WTC11 (cell line): ENCODE measurements at regions not wholly inside any gene's neighbourhood (a gene's known extent, or its start where the extent isn't known, plus 50 kb on each side); places are given as distances from the start of the nearest gene placed in this dataset.

Experiments
- ATAC-seq: fragments of 200-7000 bp; cut with Tn5 transposase; 2 replicates; pipeline ENCODE4 v1.10.0; 2021; ENCODE audit warnings: mild to moderate bottlenecking, moderate library complexity
- CTCF ChIA-PET: fragments of 300-600 bp; sonication (Branson Sonifier 250); formaldehyde crosslinking; loops from one replicate; lab custom pipeline; 2021; ENCODE audit warnings: antibody characterized with exemption; lab: Charles Lee
- POLR2A ChIA-PET: fragments of 350-600 bp; sonication (Branson Sonifier 250); formaldehyde crosslinking; loops from one replicate; lab custom pipeline; 2021; ENCODE audit warnings: antibody characterized with exemption; lab: Charles Lee
- DNase-seq: peaks from one replicate; pipeline ENCODE4 v3.0.0; 2021; ENCODE audit warnings: low spot score
- H3K27ac Mint-ChIP-seq: 2 replicates; pipeline ENCODE4 v1.8.0; 2021; ENCODE audit warnings: mixed read lengths
- H3K27me3 Mint-ChIP-seq: 2 replicates; pipeline ENCODE4 v1.8.0; 2021; ENCODE audit warnings: low read depth, mild to moderate bottlenecking, moderate library complexity, mixed read lengths
- H3K36me3 Mint-ChIP-seq: 2 replicates; pipeline ENCODE4 v1.8.0; 2021; ENCODE audit warnings: mixed read lengths
- H3K4me1 Mint-ChIP-seq: 2 replicates; pipeline ENCODE4 v1.8.0; 2022; ENCODE audit warnings: mixed read lengths
- H3K4me3 Mint-ChIP-seq: 2 replicates; pipeline ENCODE4 v1.8.0; 2021; ENCODE audit warnings: mild to moderate bottlenecking, moderate library complexity, mixed read lengths
- H3K9me3 Mint-ChIP-seq: 2 replicates; pipeline ENCODE4 v1.8.0; 2021; ENCODE audit warnings: mixed read lengths
- ATF1 ChIP-seq: sonication (generic); formaldehyde crosslinking; IDR thresholded peaks from 2 replicates; pipeline ENCODE4 v1.8.1; 2023; ENCODE audit warnings: mild to moderate bottlenecking, moderate library complexity, missing genetic modification reagents
- ATF3 ChIP-seq: sonication (generic); formaldehyde crosslinking; conservative IDR thresholded peaks from 2 replicates; pipeline ENCODE4 v1.8.1; 2022; ENCODE audit warnings: mild to moderate bottlenecking, missing genetic modification reagents
- CTCF ChIP-seq: fragments of 200-600 bp; IDR thresholded peaks from 2 replicates; pipeline ENCODE4 v1.8.0; 2022; ENCODE audit warnings: antibody characterized with exemption
- E2F4 ChIP-seq: sonication (generic); formaldehyde crosslinking; IDR thresholded peaks from 2 replicates; pipeline ENCODE4 v1.8.1; 2022; ENCODE audit warnings: low read depth, mild to moderate bottlenecking, moderate library complexity, missing genetic modification reagents, borderline replicate concordance
- E2F5 ChIP-seq: sonication (generic); formaldehyde crosslinking; IDR thresholded peaks from 2 replicates; pipeline ENCODE4 v1.8.1; 2022; ENCODE audit warnings: mild to moderate bottlenecking, moderate library complexity, missing genetic modification reagents
- ELF4 ChIP-seq: sonication (generic); formaldehyde crosslinking; IDR thresholded peaks from 2 replicates; pipeline ENCODE4 v1.8.1; 2022; ENCODE audit warnings: low read depth, mild to moderate bottlenecking, moderate library complexity, missing genetic modification reagents
- FOXK1 ChIP-seq: sonication (generic); formaldehyde crosslinking; IDR thresholded peaks from 2 replicates; pipeline ENCODE4 v1.8.0; 2022; ENCODE audit warnings: mild to moderate bottlenecking, moderate library complexity, missing genetic modification reagents
- FOXP4 ChIP-seq: sonication (generic); formaldehyde crosslinking; IDR thresholded peaks from 2 replicates; pipeline ENCODE4 v1.8.0; 2022; ENCODE audit warnings: mild to moderate bottlenecking, missing genetic modification reagents
- IRF2 ChIP-seq: sonication (generic); formaldehyde crosslinking; IDR thresholded peaks from 2 replicates; pipeline ENCODE4 v1.8.0; 2022; ENCODE audit warnings: low read depth, missing genetic modification reagents, borderline replicate concordance
- MAX ChIP-seq: sonication (generic); formaldehyde crosslinking; IDR thresholded peaks from 2 replicates; pipeline ENCODE4 v1.8.0; 2022; ENCODE audit warnings: mild to moderate bottlenecking, missing genetic modification reagents
- MLX ChIP-seq: sonication (generic); formaldehyde crosslinking; IDR thresholded peaks from 2 replicates; pipeline ENCODE4 v1.8.1; 2023; ENCODE audit warnings: mild to moderate bottlenecking, missing genetic modification reagents, moderate library complexity
- MYBL2 ChIP-seq: sonication (generic); formaldehyde crosslinking; IDR thresholded peaks from 2 replicates; pipeline ENCODE4 v1.8.1; 2023; ENCODE audit warnings: mild to moderate bottlenecking, moderate library complexity, missing genetic modification reagents
- NFE2L1 ChIP-seq: sonication (generic); formaldehyde crosslinking; IDR thresholded peaks from 2 replicates; pipeline ENCODE4 v1.8.1; 2023; ENCODE audit warnings: missing genetic modification reagents
- NFYB ChIP-seq: sonication (generic); formaldehyde crosslinking; conservative IDR thresholded peaks from 2 replicates; pipeline ENCODE4 v1.8.0; 2022; ENCODE audit warnings: low read depth, missing genetic modification reagents
- NR1H2 ChIP-seq: sonication (generic); formaldehyde crosslinking; IDR thresholded peaks from 2 replicates; pipeline ENCODE4 v1.9.0; 2021; ENCODE audit warnings: mild to moderate bottlenecking, moderate library complexity, missing genetic modification reagents
- RELA ChIP-seq: sonication (generic); formaldehyde crosslinking; IDR thresholded peaks from 2 replicates; pipeline ENCODE4 v1.8.1; 2022; ENCODE audit warnings: missing genetic modification reagents, mild to moderate bottlenecking, borderline replicate concordance
- SOX15 ChIP-seq: fragments of 250-450 bp; sonication (Bioruptor Pico); IDR thresholded peaks from 2 replicates; pipeline ENCODE4 v1.9.0; 2021; ENCODE audit warnings: mild to moderate bottlenecking
- SP1 ChIP-seq: sonication (generic); formaldehyde crosslinking; conservative IDR thresholded peaks from 2 replicates; pipeline ENCODE4 v1.8.1; 2022; ENCODE audit warnings: missing genetic modification reagents
- TP53 ChIP-seq: sonication (generic); formaldehyde crosslinking; IDR thresholded peaks from 2 replicates; pipeline ENCODE4 v1.8.1; 2023; ENCODE audit warnings: mild to moderate bottlenecking, missing genetic modification reagents
- ZBTB21 ChIP-seq: sonication (generic); formaldehyde crosslinking; IDR thresholded peaks from 2 replicates; pipeline ENCODE4 v1.8.1; 2023; ENCODE audit warnings: mild to moderate bottlenecking, missing genetic modification reagents, borderline replicate concordance
- ZNF138 ChIP-seq: sonication (generic); formaldehyde crosslinking; conservative IDR thresholded peaks from 2 replicates; pipeline ENCODE4 v1.8.1; 2022; ENCODE audit warnings: mild to moderate bottlenecking, moderate library complexity, missing genetic modification reagents
- ZNF232 ChIP-seq: sonication (generic); formaldehyde crosslinking; IDR thresholded peaks from 2 replicates; pipeline ENCODE4 v1.8.0; 2022; ENCODE audit warnings: mild to moderate bottlenecking, missing genetic modification reagents
- ZNF317 ChIP-seq: sonication (generic); formaldehyde crosslinking; IDR thresholded peaks from 2 replicates; pipeline ENCODE4 v1.8.1; 2023; ENCODE audit warnings: low read depth, mild to moderate bottlenecking, moderate library complexity, missing genetic modification reagents, borderline replicate concordance
- ZNF671 ChIP-seq: fragments of 250-450 bp; sonication (Bioruptor Pico); IDR thresholded peaks from 2 replicates; pipeline ENCODE4 v1.8.0; 2021; ENCODE audit warnings: mild to moderate bottlenecking

GRCh38 chr10:31606841-31607240 is 287.8 kb downstream of the ZEB1 start:
- Mint-ChIP-seq H3K4me1 (peaks cover 9% of the 10 kb centered on the region), H3K36me3 (no peaks in the 10 kb centered on the region), H3K27me3 (peaks cover 6% of the 10 kb centered on the region), H3K27ac (no peak overlapping the region), H3K4me3 (no peak overlapping the region), H3K9me3 (no peaks in the 10 kb centered on the region)
- CTCF ChIA-PET = interaction anchor here (1.6 kb wide), 1 partner anchor 13 kb away, joined by 5 read pairs; no protein-coding TSS in a partner anchor
- no peak for DNase-seq
- TF ChIP-seq FOXK1 (CRISPR knock-in tag) = no peak
- TF ChIP-seq NR1H2 (CRISPR knock-in tag) = no peak
- no peak for TF ChIP-seq SOX15 (CRISPR knock-in tag)
- TF ChIP-seq ATF1 (CRISPR knock-in tag) = no peak
- TF ChIP-seq MAX = no peak
- no peak for TF ChIP-seq TP53 (CRISPR knock-in tag)
- no peak for TF ChIP-seq IRF2 (CRISPR knock-in tag)
- no peak for TF ChIP-seq NFE2L1 (CRISPR knock-in tag)
- no peak for TF ChIP-seq SP1 (CRISPR knock-in tag)
- TF ChIP-seq ZNF671 (CRISPR knock-in tag) = no peak
- TF ChIP-seq NFYB = no peak
- no peak for TF ChIP-seq ZNF138 (CRISPR knock-in tag)
- TF ChIP-seq, all 79 proteins: peak for 0
- no peak for ATAC-seq
- POLR2A ChIA-PET = no interaction called here

GRCh38 chr10:31605861-31606525 is 287.0 kb downstream of the ZEB1 start:
- peaks cover 11% of the 10 kb centered on the region for H3K27me3 Mint-ChIP-seq
- peaks cover 9% of the 10 kb centered on the region for H3K4me1 Mint-ChIP-seq
- DNase-seq (no peak), ATAC-seq (no peak)
- no peaks in the 10 kb centered on the region for H3K9me3 Mint-ChIP-seq
- no peak overlapping the region for H3K4me3 Mint-ChIP-seq
- no peaks in the 10 kb centered on the region for H3K36me3 Mint-ChIP-seq
- no peak overlapping the region for H3K27ac Mint-ChIP-seq
- POLR2A ChIA-PET = no interaction called here
- TF ChIP-seq ZNF232 (CRISPR knock-in tag) = no peak
- TF ChIP-seq MYBL2 (CRISPR knock-in tag) = no peak
- TF ChIP-seq ATF3 (CRISPR knock-in tag) = no peak
- TF ChIP-seq FOXP4 (CRISPR knock-in tag) = no peak
- TF ChIP-seq ZNF317 (CRISPR knock-in tag) = no peak
- TF ChIP-seq RELA (CRISPR knock-in tag) = no peak
- TF ChIP-seq E2F4 (CRISPR knock-in tag) = no peak
- no peak for TF ChIP-seq E2F5
- TF ChIP-seq ZNF138 (CRISPR knock-in tag) = no peak
- TF ChIP-seq SOX15 (CRISPR knock-in tag) = no peak
- TF ChIP-seq ZBTB21 (CRISPR knock-in tag) = no peak
- TF ChIP-seq ELF4 (CRISPR knock-in tag) = no peak
- TF ChIP-seq CTCF = no peak
- no peak for TF ChIP-seq MLX
- TF ChIP-seq, all 79 proteins: peak for 0
- CTCF ChIA-PET = interaction anchor here (1.3 kb wide), 1 partner anchor 14 kb away, joined by 4 read pairs; no protein-coding TSS in a partner anchor
